RCC 7860 (cell line): ENCODE measurements at regions not wholly inside any gene's neighbourhood (a gene's known extent, or its start where the extent isn't known, plus 50 kb on each side); places are given as distances from the start of the nearest gene placed in this dataset.

Experiments used
- DNase-seq: peaks from one replicate; pipeline ENCODE4 v3.0.0-alpha.2; 2015; ENCODE audit warnings: low spot score
- FAIRE-seq: peaks from 2 replicates; lab custom pipeline; 2012; peaks lifted over from hg19 to GRCh38; lab: Jason Lieb, UNC

DNA sequence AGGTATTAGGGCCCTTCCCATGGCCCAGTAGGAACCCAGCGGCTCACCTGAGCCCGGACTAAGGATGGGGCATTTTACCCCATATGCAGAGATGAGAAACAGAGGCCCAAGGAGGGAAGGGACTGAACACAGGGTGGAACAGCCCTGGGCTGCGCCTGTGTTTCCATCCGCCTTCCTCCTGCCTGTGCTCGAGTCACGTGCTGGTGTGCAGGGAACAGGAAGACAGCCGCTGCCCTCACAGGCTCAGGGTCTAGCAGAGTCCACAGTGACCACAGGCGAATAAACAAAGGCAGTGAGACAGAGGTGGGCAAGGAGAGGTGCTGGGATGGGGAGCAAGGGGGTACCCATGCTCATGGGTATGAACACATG, 129.4 kb downstream of the C9orf50 start:
- FAIRE-seq (no peak), DNase-seq (no peak)

DNA sequence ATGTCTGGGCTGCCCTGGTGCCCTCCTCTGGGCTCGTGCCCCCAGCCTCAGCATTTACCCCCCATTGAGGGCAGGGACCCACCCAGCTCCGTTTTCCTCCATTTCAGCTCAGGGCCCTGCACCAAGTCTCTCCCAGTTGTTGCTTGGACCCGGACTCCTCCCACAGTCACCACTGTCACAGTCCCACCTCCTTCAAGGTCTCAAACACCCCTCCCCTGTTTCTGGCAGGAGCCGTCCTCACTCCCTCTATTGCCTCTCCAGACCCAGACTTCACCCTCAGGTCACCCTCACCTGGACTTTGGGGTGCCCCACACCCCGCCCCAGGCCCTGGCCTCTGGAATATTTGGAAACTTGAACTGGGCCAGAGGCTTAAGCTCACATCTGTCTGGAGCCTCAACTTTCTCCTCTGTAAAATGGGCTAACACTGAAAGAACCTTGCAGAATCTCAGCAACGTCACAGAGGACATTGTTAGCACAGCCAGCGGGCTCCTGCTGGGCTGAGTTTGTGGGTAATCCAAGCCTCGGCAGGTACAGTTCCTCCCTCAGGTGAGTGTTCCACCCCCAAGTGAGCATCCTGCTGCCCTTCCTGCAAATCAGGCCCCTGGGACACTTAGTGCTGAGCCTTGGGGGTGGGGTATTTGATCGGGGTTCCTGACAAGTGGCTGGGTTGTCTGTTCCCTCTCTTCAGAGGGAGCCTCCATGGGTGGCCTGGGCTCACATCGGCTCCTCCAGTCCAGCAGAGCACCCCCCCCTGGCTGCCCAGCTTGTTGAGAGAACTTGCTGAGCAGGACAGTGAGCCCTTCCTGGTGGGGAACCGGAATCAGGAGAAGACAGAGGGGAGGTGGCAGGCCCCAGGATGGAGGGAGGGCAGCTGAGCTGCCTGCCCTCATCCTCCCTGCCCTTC, 130.1 kb downstream of the C9orf50 start:
- DNase-seq, result no peak
- FAIRE-seq, result no peak

GRCh38 chr9:129489838-129490582, 130.9 kb downstream of the C9orf50 start:
- no peak for FAIRE-seq
- peak; percentile 20 for DNase-seq

- FAIRE-seq, result no peak
- peak; percentile 67 for DNase-seq
Observed at GRCh38 chr9:129487658-129488483, 133.0 kb downstream of the C9orf50 start.

GRCh38 chr9:129486756-129487657, 133.9 kb downstream of the C9orf50 start:
- DNase-seq (no peak), FAIRE-seq (no peak)

- FAIRE-seq (no peak), DNase-seq (no peak)
Observed at GRCh38 chr9:129485145-129485774, 135.6 kb downstream of the C9orf50 start.

DNA sequence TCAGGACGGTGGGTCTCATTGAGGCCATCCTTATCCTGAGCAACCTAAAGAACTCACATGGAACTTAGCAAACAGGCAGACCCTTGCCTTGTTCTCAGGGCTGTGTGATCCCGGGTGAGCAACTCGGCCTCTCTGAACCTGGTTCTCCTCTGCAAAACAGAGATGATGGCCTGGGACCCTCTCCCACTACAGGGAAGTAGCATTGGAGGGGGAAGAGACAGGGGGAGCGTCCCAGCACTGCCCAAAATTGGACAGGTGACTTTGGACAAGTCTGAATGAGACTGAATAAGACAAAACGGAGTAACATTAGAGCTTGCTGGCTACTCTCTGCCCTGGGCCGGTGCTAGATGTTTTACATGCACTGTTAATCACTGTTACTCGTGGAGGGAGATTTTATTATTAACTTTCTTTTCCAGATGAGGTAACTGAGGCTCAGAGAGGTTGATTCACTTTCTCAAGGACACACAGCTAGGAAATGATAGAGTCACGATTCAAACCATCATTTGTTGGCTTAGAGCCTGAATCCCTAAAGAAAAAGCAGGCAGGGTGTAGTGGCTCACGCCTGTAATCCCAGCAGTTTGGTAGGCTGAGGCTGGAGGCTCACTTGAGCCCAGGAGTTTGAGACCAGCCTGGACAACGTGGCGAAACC, 136.4 kb downstream of the C9orf50 start:
- FAIRE-seq (peak; percentile 44), DNase-seq (peak; percentile 36)

DNA sequence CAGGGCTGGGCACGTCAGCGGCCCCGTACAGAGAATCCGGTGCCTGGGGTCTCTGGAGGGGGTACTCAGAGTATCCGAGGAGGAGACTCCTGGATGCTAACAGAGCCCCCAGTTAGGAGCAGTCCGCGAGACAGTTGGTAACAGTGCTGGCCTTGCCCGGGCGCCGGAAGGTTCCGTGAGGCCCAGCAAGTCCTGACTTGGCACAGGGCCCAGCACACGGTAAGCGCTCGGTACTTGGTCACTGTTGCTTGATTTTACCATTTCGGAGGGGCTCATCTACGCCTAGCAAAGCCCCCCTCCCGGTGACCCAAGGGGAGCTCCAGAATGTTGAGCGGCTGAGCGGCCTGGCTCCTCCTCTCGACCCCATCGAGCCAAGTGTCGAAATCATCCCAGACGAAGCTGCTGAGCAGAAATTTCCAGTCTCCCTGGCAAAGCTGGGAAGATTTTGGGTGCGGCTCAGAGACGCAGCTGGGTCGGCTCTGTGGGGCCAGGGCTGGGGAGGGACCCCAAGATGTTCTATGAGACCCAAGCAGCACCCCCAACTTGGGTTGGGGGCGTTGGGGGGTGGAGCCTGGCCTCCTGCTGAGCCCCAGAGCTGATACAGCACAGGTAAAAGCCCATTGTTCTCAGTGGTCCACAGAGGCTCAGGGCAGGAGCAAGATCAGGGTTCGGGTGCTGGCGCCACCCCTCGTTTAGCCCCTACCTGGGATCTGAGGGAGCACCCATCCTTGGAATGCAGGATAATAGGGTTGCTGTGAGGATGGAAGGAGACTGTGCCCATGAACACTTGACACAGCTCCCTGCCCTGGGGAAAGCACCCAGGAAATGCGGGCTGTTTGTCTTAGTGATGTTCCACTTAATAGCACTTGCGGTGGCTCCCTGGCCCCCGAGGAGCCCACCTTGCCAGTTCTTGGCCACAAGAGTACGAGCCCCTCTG, 137.2 kb downstream of the C9orf50 start:
- DNase-seq, result peak; percentile 62

GRCh38 chr9:129482521-129483414, 138.1 kb downstream of the C9orf50 start:
- DNase-seq, result peak; percentile 80
- no peak for FAIRE-seq

More for the DNA sequence above, 137.2 kb downstream of the C9orf50 start:
- no peak for FAIRE-seq

DNA sequence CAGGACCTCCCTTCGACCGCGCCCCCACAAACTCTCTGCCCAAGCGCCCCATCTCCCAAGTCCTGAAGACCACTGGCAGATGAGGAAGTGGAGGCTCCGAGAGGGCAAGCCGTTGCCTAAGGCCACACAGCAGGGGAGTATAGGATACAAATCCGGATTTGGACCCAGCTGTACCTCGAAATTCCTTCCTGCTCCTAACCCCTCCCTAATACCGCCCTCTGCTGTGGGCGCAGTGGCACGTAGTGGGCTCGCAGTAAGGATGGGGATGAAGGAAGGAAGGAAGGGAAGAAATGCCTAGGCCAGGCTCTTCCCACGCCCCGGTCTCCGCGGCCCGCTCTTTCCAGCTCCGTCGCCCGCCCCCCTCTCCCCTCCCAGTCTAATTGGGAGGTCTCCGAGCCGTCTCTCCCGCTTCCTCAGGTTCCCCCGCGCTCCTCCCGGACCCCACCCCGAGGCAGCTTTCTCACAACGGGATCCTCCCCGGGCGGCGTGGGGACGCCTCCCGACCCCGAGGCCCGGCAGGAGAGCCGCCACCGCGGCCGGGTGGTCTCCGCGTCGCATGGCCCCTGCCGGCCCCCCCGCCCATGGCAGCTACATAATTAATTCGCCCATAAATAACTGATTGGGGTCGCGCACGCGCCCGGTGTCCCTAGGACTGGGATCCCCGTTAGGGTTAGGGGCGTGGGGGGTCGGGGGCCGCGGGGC, 138.9 kb downstream of the C9orf50 start:
- peak; percentile 22 for DNase-seq

GRCh38 chr9:129481424-129481809, 139.5 kb downstream of the C9orf50 start:
- DNase-seq, result no peak
- no peak for FAIRE-seq

More for the DNA sequence above, 138.9 kb downstream of the C9orf50 start:
- FAIRE-seq, result no peak

DNA sequence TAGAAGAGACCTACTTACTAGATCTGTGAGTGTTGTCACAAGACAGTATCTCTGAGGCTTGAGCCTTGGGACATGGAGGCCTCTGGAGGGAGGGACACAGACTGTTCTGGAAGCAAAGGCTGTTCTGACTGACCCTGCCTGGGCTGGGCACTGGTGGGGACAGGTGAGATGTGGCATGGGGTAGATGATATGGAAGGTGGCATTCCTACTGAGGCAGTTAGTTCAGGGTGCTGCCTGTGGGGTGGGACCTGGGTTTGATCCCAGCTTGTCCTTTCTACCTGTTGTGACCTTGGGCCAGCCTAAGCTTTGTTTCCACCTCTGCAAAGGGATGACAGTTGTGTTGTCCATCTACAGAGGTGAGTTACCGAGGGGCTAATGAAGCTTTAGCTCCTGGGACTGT, 140.2 kb downstream of the C9orf50 start:
- FAIRE-seq (no peak), DNase-seq (no peak)

DNA sequence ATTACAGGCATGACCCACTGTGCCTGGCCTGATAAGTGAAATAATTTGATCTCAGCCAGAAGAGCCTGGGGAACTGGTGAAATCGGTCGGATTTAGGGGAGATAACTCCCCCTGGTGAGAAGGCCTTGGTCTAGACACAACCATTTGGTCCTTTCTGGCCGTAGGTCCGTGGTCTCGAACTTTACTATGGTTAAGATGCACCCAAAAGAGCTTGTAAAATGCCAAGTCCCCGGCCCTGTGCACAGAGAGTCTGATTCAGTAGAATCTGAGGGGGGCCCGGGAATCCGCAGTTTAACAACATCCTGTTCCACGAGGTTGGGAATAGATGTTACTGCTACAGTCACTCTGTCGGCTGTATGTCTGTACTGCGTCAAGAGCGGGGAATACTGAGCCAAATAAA, 140.7 kb downstream of the C9orf50 start:
- no peak for FAIRE-seq
- DNase-seq, result no peak

DNA sequence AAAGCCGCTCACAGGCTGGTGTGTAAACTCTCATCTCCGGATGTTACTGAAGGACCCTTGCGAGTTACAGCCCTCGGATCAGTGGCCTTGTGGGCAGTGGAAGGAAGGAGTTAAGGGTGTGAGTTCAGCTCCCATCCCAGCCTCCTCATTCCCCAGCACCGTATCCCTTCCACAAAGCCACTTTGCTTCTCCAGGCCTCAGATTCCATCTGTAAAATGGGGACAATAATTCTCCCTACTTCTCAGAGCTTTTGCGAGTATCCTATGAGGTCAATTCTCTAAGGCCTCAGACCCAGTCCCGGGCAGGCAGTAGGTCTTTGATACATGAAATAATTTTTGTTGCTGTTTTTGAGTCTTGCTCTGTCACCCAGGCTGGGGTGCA, 141.3 kb downstream of the C9orf50 start:
- no peak for FAIRE-seq

DNA sequence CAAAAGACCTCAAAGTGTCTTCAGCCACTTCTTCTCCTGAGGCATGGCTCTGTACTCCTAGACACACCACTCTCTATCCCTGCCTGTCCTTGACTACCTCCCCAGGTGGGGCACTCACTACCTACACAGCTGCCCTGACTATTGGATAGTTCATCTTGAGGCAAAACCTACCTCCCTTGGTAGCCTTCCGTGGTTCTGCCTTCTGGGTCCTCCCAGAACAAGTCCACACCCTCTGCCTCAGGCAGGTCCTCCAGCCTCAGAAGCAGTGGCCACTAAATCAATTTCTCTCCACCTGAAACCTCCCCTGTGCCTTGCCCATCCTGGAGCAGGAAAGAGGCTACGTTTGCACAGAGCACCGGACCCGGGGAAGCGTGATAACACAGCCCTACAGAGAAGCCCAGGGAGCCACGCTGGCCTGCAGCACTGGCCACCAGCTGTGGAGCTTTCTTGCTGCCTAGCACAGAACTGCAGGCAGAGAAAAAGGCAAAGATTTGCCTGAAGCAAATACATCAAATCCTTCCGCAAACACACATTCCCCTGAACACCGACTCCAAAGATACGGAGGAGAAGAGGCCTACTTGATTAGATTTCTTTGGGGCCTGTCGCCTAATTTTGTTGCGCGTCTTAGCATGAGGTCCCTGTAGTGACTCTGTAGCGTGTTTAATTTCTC, 141.8 kb downstream of the C9orf50 start:
- FAIRE-seq (no peak), DNase-seq (no peak)

More for the DNA sequence above, 141.3 kb downstream of the C9orf50 start:
- DNase-seq, result no peak

DNA sequence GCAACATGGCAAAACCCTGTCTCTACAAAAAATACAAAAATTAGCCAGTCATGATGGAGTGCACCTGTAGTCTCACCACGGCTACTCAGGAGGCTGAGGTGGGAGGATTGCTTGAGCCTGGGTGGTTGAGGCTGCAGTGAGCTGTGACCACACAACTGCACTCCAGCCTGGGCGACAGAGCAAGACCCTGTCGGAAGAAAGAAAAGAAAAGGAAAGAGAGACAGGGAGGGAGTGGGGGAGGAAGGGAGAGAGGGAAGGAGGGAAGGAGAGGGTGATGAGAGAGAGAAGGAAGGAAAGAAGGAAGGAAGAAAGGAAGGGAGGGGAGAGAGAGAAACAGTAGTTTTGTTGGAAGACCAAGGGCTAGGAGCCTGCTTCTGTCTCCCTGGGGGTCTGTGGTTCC, 142.4 kb downstream of the C9orf50 start:
- DNase-seq, result no peak
- no peak for FAIRE-seq
